Bone marrow (tissue), 2 donors: ENCODE measurements at regions not wholly inside any gene's neighbourhood (a gene's known extent, or its start where the extent isn't known, plus 50 kb on each side); places are given as distances from the start of the nearest gene placed in this dataset.
"Not testable (repeated sequence)": the region's sequence is repeated elsewhere in the genome, so short reads cannot be mapped to it uniquely, and the experiment has no call there.

Experiments
- DNase-seq, 2 donors: peaks; one replicate each; lab custom pipeline; 2025; lab: John Stamatoyannopoulos, UW

DNA sequence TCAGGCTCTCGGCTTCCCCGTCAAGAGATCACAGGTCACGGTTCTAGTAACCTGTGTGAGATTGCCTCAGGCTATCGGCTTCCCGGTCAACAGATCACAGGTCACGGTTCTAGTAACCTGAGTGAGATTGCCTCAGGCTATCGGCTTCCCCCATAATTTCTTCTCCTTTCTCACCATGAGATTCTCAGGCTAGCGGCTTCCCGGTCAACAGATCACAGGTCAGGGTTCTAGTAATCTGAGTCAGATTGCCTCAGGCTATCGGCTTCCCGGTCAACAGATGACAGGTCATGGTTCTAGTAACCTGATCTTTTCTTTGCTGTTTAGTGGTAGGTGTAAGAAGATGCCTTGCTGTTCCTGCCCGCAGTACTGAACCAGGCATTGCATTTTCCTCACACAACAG is 418.2 kb upstream of the ZNF717 start:
- DNase-seq = no peak

DNA sequence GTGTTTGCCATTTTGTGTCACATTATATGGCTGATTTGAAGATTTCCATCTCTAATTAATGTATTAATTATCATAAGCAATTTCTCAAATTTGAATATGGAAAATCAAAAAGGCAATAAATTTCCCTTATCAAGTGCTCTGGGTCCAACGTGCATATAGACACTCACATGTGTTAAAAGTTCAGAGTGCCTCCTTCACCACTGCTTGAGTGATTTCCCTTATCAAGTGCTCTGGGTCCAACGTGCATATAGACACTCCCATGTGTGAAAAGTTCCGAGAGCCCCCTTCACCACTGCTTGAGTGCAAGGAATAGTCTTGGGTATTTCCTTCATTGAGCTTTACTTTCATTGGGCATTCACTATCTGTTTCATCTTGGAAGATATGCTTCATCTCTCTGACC is 421.0 kb upstream of the ZNF717 start:
- no peak for DNase-seq

DNA sequence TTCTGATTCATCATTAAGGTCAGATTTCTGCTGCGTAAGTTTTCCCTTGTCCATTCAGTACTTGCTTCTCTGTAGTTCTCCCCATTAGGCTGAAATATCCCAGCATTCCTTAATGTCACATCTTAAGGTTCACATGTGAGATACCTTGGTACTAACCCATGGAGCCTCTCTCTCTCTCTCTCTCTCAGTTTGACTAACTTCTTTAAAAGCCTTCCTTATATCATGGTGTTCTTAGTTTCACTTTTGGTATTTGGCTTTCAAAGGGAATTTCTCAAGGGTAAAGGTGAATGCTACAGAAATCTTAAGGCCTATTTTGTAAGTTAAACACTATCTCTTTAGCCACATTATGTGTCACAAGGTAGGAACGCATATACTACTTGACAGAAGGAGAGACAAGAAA is 427.3 kb upstream of the ZNF717 start:
- no peak for DNase-seq

GRCh38 chr3:76222201-76222600 is 436.9 kb upstream of the ZNF717 start:
- DNase-seq = no peak

DNA sequence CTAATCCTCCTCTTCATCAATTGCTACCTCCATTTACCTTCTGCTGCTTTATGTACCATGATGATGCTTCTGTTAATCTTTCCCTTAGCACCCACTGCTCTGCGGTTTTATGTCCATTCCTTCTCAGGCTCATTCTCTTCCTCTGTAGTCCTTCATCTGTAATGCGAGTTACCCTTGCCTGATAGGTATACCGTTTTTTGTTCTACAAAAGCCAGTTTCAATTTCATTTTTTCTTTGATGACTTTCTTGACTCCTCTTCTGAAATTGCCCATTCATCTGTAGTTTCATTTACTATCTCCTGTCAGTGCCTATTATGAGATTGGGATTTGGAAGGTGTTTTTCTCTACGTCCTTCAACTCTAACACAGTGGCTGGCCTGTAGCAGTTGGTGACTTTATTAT is 445.9 kb upstream of the ZNF717 start:
- DNase-seq = no peak

GRCh38 chr3:76242886-76243753 is 457.8 kb upstream of the ZNF717 start:
- no peak for DNase-seq

DNA sequence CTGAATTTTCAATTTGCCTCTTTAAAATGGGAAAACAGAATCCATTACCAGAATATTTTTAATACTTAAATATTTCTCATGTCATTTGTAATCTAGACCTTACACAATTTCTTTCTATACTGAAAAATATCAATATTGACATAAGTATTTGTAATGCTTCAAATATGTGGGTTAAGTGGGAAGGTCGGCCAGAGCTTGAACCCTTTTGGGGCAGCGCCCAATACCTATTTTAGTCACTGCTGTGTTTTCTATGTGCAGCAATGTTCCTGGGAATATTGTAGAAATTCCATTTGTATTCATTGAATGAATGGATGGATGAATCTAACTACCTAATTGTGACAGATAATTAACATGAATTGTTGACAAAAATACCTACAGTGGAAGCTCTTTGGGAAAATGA is 459.7 kb upstream of the ZNF717 start:
- DNase-seq = no peak

DNA sequence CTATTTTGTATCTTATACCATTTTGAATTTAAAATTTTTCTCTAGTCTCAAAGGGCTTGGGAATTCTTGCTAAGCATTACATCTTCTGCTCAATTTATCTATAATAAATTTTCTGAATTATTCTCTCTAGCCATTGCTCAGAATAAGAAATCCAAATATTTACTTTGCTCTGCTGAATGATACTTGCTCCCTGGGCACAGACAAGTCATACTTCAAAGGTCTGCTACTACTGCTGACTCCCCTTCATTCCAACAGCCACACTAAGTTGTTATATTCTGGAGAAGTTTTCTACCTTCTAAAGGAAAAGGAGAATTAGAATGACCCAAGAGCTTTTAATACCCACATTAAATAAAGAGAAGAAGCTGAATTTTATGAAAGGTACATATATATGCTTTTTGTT is 460.3 kb upstream of the ZNF717 start:
- DNase-seq = no peak

GRCh38 chr3:76264496-76264895 is 479.1 kb upstream of the ZNF717 start:
- DNase-seq = no peak

DNA sequence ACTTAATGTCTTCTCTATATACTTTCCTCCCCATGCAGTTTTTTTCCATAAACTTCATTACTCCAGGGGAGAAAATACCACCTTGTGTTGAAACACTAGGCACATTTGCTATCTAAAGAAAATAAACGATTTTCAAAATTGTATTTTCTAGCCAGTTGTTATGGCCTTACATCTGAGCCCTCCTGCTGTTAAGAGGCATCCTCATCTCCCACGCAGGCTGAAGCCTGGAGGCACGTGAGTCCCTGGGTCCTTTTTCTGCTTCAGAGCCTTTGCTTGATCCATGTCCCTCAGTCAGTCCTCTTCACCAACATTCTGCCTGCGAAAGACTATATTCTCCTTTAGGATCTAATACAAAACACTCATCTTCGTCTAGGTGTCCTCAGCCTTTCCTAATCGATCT is 479.6 kb upstream of the ZNF717 start:
- no peak for DNase-seq

DNA sequence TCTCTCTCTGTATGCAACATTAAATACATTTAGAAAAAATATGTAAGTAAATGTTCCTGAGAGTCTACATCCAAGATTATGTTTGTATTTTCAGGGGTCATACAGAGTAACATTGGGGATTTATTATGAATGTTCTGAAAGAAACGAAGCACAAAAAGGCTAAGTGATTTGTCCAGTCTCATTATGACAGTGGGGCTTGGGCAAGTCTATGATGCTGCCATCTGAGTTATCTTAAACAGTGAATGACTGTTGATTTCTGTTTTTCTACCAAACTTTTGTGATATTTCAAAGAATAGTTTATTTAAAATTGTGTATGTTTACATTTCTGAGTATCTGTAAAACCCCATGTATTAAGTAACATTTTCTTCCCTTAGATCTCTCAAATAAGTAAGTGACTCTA is 481.2 kb upstream of the ZNF717 start:
- DNase-seq = no peak

DNA sequence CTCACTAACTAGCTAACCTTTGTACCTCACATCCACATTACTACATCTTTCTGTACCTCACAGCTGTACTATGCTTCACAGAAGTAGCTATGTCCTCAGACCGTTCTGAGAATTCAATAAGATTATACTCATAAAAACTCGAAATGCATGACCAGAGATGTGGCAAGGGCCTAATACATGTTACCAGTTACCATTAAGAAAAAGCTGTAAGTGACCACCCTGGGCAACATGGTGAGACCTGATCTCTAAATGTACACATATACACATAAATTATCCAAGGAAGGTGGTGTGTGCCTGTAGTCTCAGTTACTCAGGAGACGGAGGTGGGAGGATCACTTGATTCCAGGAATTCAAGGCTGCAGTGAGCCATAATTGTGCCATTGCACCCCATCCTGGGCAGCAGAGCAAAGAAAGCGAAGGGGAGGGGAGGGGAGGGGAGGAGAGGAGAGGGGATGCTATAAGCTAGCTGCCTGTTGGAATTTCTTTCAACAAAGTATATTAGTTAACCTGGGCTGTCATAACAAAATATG is 482.6 kb upstream of the ZNF717 start:
- DNase-seq = no peak

DNA sequence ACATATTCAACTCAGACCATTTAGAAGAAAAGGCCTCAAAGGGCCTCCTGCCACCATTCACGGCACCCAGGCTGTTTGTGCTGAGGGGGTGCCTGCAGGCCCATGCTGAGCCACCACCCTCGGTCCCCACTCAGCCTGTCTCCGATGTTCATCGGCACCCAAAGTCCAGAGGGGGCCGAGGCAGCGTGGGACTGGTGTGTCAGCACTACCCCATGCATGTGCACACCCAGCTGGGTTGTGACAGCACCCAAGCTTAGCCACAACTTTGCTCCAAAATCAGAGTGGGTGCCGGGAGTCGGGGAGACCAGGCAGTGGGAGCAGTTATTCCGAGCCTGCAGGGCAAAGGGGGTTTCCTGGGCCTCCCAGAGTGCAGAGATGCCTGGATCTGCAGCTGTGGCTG is 508.5 kb upstream of the ZNF717 start:
- no peak for DNase-seq

DNA sequence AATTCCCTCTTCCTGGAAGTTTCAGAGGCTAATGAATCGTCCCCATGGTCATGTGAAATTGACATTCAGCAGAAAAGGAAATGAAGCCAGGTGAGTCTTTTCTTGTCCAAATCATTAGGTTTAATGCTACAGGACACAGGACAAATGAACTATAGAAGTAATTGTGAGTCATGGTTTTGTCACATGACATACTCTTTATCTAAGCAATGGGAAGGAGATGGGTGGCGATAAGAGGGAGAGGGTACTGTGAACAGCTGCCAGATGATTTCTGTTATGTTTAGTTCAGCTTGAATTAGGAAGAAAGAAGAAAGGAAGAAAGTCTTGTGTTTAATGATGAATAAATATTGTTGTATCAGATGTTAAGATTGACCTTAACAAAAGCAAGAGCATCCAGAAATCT is 515.4 kb upstream of the ZNF717 start:
- DNase-seq = no peak

- DNase-seq = no peak
Measured at GRCh38 chr3:76307556-76307955, 522.2 kb upstream of the ZNF717 start.

DNA sequence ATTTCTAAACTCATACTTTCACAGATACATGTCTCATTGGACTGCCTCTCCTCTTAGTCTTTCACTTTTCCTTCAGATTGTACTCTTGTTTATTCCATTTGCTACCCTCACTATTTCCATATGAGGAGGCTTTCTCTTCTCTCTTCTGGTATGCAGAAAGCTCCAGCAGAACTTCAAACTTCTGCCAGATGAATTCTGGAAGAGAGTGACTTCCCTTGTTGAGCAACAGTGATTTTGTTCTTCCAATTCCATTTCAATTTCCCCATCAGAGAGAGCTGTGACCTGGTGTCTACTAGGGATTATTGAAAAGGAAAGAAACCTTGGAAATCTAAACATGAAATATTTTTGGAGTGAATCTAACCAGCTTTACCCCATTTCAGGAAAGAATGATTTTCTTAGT is 523.2 kb upstream of the ZNF717 start:
- DNase-seq = no peak

GRCh38 chr3:76310089-76310488 is 524.7 kb upstream of the ZNF717 start:
- DNase-seq = no peak

GRCh38 chr3:76310667-76311066 is 525.3 kb upstream of the ZNF717 start:
- DNase-seq = no peak

- DNase-seq = no peak
Measured at GRCh38 chr3:76311941-76312340, 526.6 kb upstream of the ZNF717 start.

- not testable (repeated sequence) for DNase-seq
Measured at GRCh38 chr3:76315906-76316305, 530.6 kb upstream of the ZNF717 start.

DNA sequence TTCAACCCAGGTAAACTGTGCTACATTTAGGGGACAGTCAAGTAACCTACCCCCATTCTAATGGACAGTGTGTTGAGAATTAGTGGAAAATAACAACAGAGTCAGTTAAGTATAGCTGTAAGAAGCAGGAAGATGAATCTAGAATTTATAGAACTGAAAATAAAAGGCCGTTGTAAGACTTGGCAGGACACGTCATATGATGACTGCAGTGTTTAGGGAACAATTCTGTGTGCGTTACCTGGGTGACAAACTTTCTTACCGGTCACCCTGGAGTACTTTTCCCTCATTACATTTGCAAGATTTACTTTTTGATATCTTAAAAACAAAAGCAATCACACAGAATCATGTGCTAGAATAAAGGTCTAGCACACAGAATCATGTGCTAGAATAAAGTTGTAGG is 536.3 kb upstream of the ZNF717 start:
- no peak for DNase-seq

GRCh38 chr3:76324101-76324500 is 538.8 kb upstream of the ZNF717 start:
- no peak for DNase-seq

DNA sequence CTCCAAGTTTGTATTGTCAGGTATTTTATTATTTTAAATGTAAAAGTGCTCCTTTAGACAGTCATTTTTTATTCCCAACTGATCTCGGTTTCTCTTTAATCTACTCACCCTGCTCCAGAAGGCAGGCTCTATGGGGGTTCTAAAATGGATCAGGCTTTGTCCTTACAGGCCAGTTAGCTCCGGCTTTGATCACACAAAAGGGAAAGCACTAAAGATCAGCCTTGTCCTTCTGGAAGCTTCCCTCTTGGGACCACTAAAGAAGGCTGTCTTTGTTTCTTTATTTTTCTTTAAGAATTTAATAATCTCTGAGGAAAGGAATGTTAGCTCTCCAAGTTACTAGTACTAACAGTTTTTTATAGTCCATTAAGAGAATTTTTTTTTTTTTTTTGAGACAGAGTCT is 560.5 kb upstream of the ZNF717 start:
- DNase-seq = no peak

DNA sequence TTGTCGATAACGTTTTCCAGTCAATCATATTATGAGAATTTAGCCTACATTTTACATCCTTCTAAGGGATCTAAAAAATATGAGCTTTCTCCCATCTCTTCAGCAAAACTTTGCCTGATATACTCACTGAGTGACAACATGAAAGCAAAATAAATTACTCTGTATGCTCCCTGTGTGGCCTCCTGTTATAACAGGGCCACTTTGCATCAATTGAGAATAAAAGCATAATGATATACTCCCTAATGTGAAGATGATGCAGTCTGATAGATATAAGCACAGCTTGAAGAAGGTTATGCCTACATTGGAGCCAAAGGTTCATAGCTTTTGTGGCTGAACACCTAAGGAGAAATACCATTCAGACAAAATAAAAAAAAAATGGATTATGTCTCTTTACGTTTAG is 561.3 kb upstream of the ZNF717 start:
- no peak for DNase-seq
